Caco-2 (cell line): ENCODE measurements at regions not wholly inside any gene's neighbourhood (a gene's known extent, or its start where the extent isn't known, plus 50 kb on each side); places are given as distances from the start of the nearest gene placed in this dataset.
A peak's percentile ranks its signal among the peaks of the same experiment; 100 is the strongest.

ENCODE experiments used
- BruUV-seq: library from RNA; stranded (reverse); fragments of 400-500 nt; replicated peaks from 2 replicates; lab custom pipeline; 2021; lab: Mats Ljungman, UMichigan
- CTCF ChIA-PET: fragments of 300-600 bp; sonication (Branson Sonifier 250); formaldehyde crosslinking; loops from one replicate; lab custom pipeline; 2022; ENCODE audit warnings: antibody characterized with exemption; lab: Charles Lee
- POLR2A ChIA-PET: fragments of 300-600 bp; sonication (Branson Sonifier 250); formaldehyde crosslinking; loops from one replicate; lab custom pipeline; 2022; ENCODE audit warnings: antibody characterized with exemption; lab: Charles Lee
- DNase-seq, 2 experiments: peaks; one replicate each; pipeline versions ENCODE4 v3.0.0 to v3.0.0-alpha.2; 2020 to 2022
- H3K27me3 ChIP-seq: replicated peaks from 2 replicates; pipeline ENCODE4 v1.6.0; 2011; ENCODE audit warnings: low read length; ENCODE audit not compliant: control insufficient read depth, insufficient read depth
- H3K36me3 ChIP-seq: 2 replicates; pipeline ENCODE4 v1.5.1; 2011; ENCODE audit warnings: low read length; ENCODE audit not compliant: control insufficient read depth, insufficient read depth
- H3K4me1 ChIP-seq: fragments of 250-450 bp; sonication (Bioruptor Pico); 2 replicates; pipeline ENCODE4 v1.5.1; 2020; ENCODE audit warnings: mild to moderate bottlenecking
- H3K4me3 ChIP-seq: 2 replicates; pipeline ENCODE4 v1.5.1; 2011; ENCODE audit warnings: low read depth, mild to moderate bottlenecking, control low read depth, low read length
- H3K9me3 ChIP-seq: fragments of 250-450 bp; sonication (Bioruptor Pico); 2 replicates; pipeline ENCODE4 v1.5.1; 2020; ENCODE audit warnings: mild to moderate bottlenecking, moderate library complexity
- H3K27ac Mint-ChIP-seq: one replicate; pipeline ENCODE4 v1.8.0; 2022; ENCODE audit warnings: mixed read lengths; ENCODE audit not compliant: unreplicated experiment
- H3K27me3 Mint-ChIP-seq: one replicate; pipeline ENCODE4 v1.8.0; 2022; ENCODE audit warnings: mixed read lengths; ENCODE audit not compliant: insufficient read depth, unreplicated experiment
- H3K36me3 Mint-ChIP-seq: one replicate; pipeline ENCODE4 v1.8.0; 2022; ENCODE audit warnings: mild to moderate bottlenecking, mixed read lengths; ENCODE audit not compliant: insufficient read depth, unreplicated experiment
- H3K4me1 Mint-ChIP-seq: one replicate; pipeline ENCODE4 v1.8.0; 2022; ENCODE audit warnings: low read depth, mixed read lengths; ENCODE audit not compliant: unreplicated experiment
- H3K4me3 Mint-ChIP-seq: one replicate; pipeline ENCODE4 v1.8.0; 2022; ENCODE audit warnings: mild to moderate bottlenecking, moderate library complexity, mixed read lengths; ENCODE audit not compliant: unreplicated experiment
- H3K9me3 Mint-ChIP-seq: one replicate; pipeline ENCODE4 v1.8.0; 2022; ENCODE audit warnings: mixed read lengths; ENCODE audit not compliant: unreplicated experiment
- intact Hi-C: fragments of 100-400 bp; cut with micrococcal nuclease; formaldehyde crosslinking; loops from one replicate; pipeline ENCODE4 v1.10.0; 2022; ENCODE audit not compliant: unreplicated experiment
- TF ChIP-seq, protein P1 (sequence below), 2 experiments: fragments of 200-600 bp in 1 of 2; IDR thresholded peaks; 1 replicate in 1 of 2; 2 replicates in 1 of 2; pipeline versions ENCODE4 v1.5.1 to v1.8.0; 2011 to 2022; ENCODE audit warnings: antibody characterized with exemption in 1 of 2, control low read depth in 1 of 2, inconsistent platforms in 1 of 2, low read depth in 1 of 2, low read length in 1 of 2, mild to moderate bottlenecking in 1 of 2, moderate library complexity in 1 of 2; ENCODE audit not compliant: insufficient read depth in 1 of 2, severe bottlenecking in 1 of 2, unreplicated experiment in 1 of 2

DNA sequence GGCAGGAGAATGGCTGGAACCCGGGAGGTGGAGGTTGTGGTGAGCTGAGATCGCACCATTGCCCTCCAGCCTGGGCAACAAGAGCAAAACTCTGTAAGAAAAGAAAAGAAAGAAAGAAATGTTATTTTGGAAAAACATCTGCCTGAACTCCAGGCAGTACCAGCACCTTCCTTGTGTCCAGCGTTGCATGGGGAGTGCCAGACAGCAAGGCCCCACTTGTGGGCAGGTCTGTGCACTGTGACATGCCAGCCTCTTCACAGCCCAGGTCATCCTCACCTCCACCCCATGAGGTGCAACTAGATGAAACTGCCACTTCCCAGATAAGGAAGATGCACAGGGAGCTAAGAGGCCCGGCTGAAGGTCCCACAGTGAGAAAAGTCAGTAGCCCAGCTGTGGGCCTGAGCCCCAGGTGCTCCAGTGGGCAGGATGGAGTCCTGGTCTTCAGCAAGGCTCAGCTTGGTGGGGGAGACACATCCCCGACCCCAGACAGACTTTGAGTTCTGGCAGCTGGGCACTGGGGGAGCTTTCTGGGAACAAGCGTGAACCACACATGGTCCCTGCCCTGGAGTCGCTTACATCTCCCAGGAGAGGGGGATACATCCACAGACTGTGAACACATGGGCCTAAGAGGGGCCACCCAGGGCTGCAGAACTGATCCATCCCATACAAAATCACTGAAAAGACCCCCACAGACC is 146.9 kb upstream of the IER5L start:
- peaks cover 32% of the 10 kb centered on the region for H3K4me1 ChIP-seq
- Mint-ChIP-seq H3K4me3 (no peak overlapping the region), H3K27ac (no peak overlapping the region), H3K27me3 (no peaks in the 10 kb centered on the region), H3K4me1 (peaks cover 31% of the 10 kb centered on the region), H3K9me3 (no peaks in the 10 kb centered on the region), H3K36me3 (no peaks in the 10 kb centered on the region)
- H3K27me3 ChIP-seq: no peaks in the 10 kb centered on the region
- DNase-seq: no peak
- POLR2A ChIA-PET: interaction anchor here (1.8 kb wide), 1 partner anchor 9 kb away, joined by 8 read pairs; no protein-coding TSS in a partner anchor
- CTCF ChIA-PET: interaction anchor here (1.1 to 1.4 kb wide), 2 partner anchors 9 to 142 kb away, joined by 4 read pairs; no protein-coding TSS in a partner anchor
- intact Hi-C loops: no loop called here
- TF ChIP-seq, protein P1, sequence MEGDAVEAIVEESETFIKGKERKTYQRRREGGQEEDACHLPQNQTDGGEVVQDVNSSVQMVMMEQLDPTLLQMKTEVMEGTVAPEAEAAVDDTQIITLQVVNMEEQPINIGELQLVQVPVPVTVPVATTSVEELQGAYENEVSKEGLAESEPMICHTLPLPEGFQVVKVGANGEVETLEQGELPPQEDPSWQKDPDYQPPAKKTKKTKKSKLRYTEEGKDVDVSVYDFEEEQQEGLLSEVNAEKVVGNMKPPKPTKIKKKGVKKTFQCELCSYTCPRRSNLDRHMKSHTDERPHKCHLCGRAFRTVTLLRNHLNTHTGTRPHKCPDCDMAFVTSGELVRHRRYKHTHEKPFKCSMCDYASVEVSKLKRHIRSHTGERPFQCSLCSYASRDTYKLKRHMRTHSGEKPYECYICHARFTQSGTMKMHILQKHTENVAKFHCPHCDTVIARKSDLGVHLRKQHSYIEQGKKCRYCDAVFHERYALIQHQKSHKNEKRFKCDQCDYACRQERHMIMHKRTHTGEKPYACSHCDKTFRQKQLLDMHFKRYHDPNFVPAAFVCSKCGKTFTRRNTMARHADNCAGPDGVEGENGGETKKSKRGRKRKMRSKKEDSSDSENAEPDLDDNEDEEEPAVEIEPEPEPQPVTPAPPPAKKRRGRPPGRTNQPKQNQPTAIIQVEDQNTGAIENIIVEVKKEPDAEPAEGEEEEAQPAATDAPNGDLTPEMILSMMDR (IDR thresholded peaks at IDR 0.05; ENCODE audit: insufficient read depth in 1 of 2, low read depth in 1 of 2, low read length in 1 of 2, severe bottlenecking in 1 of 2, unreplicated experiment in 1 of 2): no peak
- no peak overlapping the region for H3K4me3 ChIP-seq
- no peaks in the 10 kb centered on the region for H3K9me3 ChIP-seq
- no peaks in the 10 kb centered on the region for H3K36me3 ChIP-seq
- BruUV-seq: no TSS peak

GRCh38 chr9:129323999-129324553 is 146.0 kb upstream of the IER5L start:
- H3K27me3 Mint-ChIP-seq: no peaks in the 10 kb centered on the region
- no peaks in the 10 kb centered on the region for H3K36me3 ChIP-seq
- intact Hi-C loops: no loop called here
- H3K4me3 ChIP-seq: no peak overlapping the region
- BruUV-seq: no TSS peak
- no peaks in the 10 kb centered on the region for H3K9me3 ChIP-seq
- POLR2A ChIA-PET: interaction anchor here (1.8 kb wide), 1 partner anchor 10 kb away, joined by 8 read pairs; no protein-coding TSS in a partner anchor
- H3K27me3 ChIP-seq: no peaks in the 10 kb centered on the region
- TF ChIP-seq, protein P1 (IDR thresholded peaks at IDR 0.05; ENCODE audit: insufficient read depth in 1 of 2, low read depth in 1 of 2, low read length in 1 of 2, severe bottlenecking in 1 of 2, unreplicated experiment in 1 of 2): no peak
- CTCF ChIA-PET: interaction anchor here (1.5 kb wide), 1 partner anchor 11 kb away, joined by 4 read pairs; no protein-coding TSS in a partner anchor
- H3K4me1 Mint-ChIP-seq: peaks cover 31% of the 10 kb centered on the region
- no peak overlapping the region for H3K4me3 Mint-ChIP-seq
- H3K9me3 Mint-ChIP-seq: no peaks in the 10 kb centered on the region
- peaks cover 36% of the 10 kb centered on the region for H3K4me1 ChIP-seq
- no peaks in the 10 kb centered on the region for H3K36me3 Mint-ChIP-seq
- no peak for DNase-seq
- H3K27ac Mint-ChIP-seq: no peak overlapping the region

GRCh38 chr9:129323376-129323998 is 145.4 kb upstream of the IER5L start:
- H3K27me3 Mint-ChIP-seq: no peaks in the 10 kb centered on the region

More at GRCh38 chr9:129323376-129323998, 145.4 kb upstream of the IER5L start:
- Mint-ChIP-seq H3K27ac (peak overlapping the region; percentile 55), H3K4me1 (peaks cover 31% of the 10 kb centered on the region), H3K4me3 (no peak overlapping the region), H3K9me3 (no peaks in the 10 kb centered on the region), H3K36me3 (no peaks in the 10 kb centered on the region)
- no TSS peak for BruUV-seq
- POLR2A ChIA-PET: interaction anchor here (1.2 to 1.8 kb wide), 2 partner anchors 11 to 145 kb away, joined by 4 to 8 read pairs; partner anchors contain the start of gene IER5L
- Histone ChIP-seq H3K9me3 (no peaks in the 10 kb centered on the region), H3K36me3 (no peaks in the 10 kb centered on the region), H3K4me3 (no peak overlapping the region), H3K4me1 (peaks cover 38% of the 10 kb centered on the region), H3K27me3 (no peaks in the 10 kb centered on the region)
- CTCF ChIA-PET: interaction anchor here (0.6 to 1.5 kb wide), 2 partner anchors 11 to 237 kb away, joined by 4 read pairs; no protein-coding TSS in a partner anchor
- intact Hi-C loops: no loop called here
- no peak for DNase-seq
- TF ChIP-seq, protein P1 (IDR thresholded peaks at IDR 0.05; ENCODE audit: insufficient read depth in 1 of 2, low read depth in 1 of 2, low read length in 1 of 2, severe bottlenecking in 1 of 2, unreplicated experiment in 1 of 2): no peak
